WTC11 (cell line): ENCODE measurements at regions not wholly inside any gene's neighbourhood (a gene's known extent, or its start where the extent isn't known, plus 50 kb on each side); places are given as distances from the start of the nearest gene placed in this dataset.

ENCODE experiments used
- CREB1 ChIP-seq: sonication (generic); formaldehyde crosslinking; IDR thresholded peaks from 2 replicates; pipeline ENCODE4 v1.8.0; 2023; ENCODE audit warnings: mild to moderate bottlenecking, missing genetic modification reagents
- CTCF ChIP-seq: fragments of 200-600 bp; IDR thresholded peaks from 2 replicates; pipeline ENCODE4 v1.8.0; 2022; ENCODE audit warnings: antibody characterized with exemption
- ESRRA ChIP-seq: sonication (generic); formaldehyde crosslinking; IDR thresholded peaks from 2 replicates; pipeline ENCODE4 v1.8.1; 2022; ENCODE audit warnings: mild to moderate bottlenecking, missing genetic modification reagents, borderline replicate concordance
- FOXP4 ChIP-seq: sonication (generic); formaldehyde crosslinking; IDR thresholded peaks from 2 replicates; pipeline ENCODE4 v1.8.0; 2022; ENCODE audit warnings: mild to moderate bottlenecking, missing genetic modification reagents
- GABPB1 ChIP-seq: sonication (generic); formaldehyde crosslinking; IDR thresholded peaks from 2 replicates; pipeline ENCODE4 v1.8.1; 2023; ENCODE audit warnings: mild to moderate bottlenecking, missing genetic modification reagents
- JUN ChIP-seq: sonication (generic); formaldehyde crosslinking; IDR thresholded peaks from 2 replicates; pipeline ENCODE4 v1.8.0; 2023; ENCODE audit warnings: mild to moderate bottlenecking, missing genetic modification reagents
- NFYB ChIP-seq: sonication (generic); formaldehyde crosslinking; conservative IDR thresholded peaks from 2 replicates; pipeline ENCODE4 v1.8.0; 2022; ENCODE audit warnings: low read depth, missing genetic modification reagents
- NR2C2 ChIP-seq: sonication (generic); formaldehyde crosslinking; IDR thresholded peaks from 2 replicates; pipeline ENCODE4 v1.8.0; 2022; ENCODE audit warnings: mild to moderate bottlenecking, missing genetic modification reagents
- USF2 ChIP-seq: sonication (generic); formaldehyde crosslinking; IDR thresholded peaks from 2 replicates; pipeline ENCODE4 v1.8.1; 2023; ENCODE audit warnings: mild to moderate bottlenecking, missing genetic modification reagents, moderate library complexity
- ZNF121 ChIP-seq: sonication (generic); formaldehyde crosslinking; IDR thresholded peaks from 2 replicates; pipeline ENCODE4 v1.8.0; 2023; ENCODE audit warnings: missing genetic modification reagents

GRCh38 chr7:11317766-11318165, 344.1 kb downstream of the PHF14 start:
- TF ChIP-seq CTCF, result no peak
- no peak for TF ChIP-seq JUN (CRISPR knock-in tag)
- no peak for TF ChIP-seq FOXP4 (CRISPR knock-in tag)
- no peak for TF ChIP-seq CREB1 (CRISPR knock-in tag)
- TF ChIP-seq ESRRA (CRISPR knock-in tag), result no peak
- no peak for TF ChIP-seq GABPB1
- TF ChIP-seq NR2C2 (CRISPR knock-in tag), result no peak
- no peak for TF ChIP-seq USF2 (CRISPR knock-in tag)
- TF ChIP-seq NFYB (CRISPR knock-in tag), result no peak
- no peak for TF ChIP-seq ZNF121 (CRISPR knock-in tag)
